ENCODE measurements at regions not wholly inside any gene's neighbourhood (a gene's known extent, or its start where the extent isn't known, plus 50 kb on each side); places are given as distances from the start of the nearest gene placed in this dataset.
A peak's percentile ranks its signal among the peaks of the same experiment; 100 is the strongest.
"Not testable (repeated sequence)": the region's sequence is repeated elsewhere in the genome, so short reads cannot be mapped to it uniquely, and the experiment has no call there.

DNA sequence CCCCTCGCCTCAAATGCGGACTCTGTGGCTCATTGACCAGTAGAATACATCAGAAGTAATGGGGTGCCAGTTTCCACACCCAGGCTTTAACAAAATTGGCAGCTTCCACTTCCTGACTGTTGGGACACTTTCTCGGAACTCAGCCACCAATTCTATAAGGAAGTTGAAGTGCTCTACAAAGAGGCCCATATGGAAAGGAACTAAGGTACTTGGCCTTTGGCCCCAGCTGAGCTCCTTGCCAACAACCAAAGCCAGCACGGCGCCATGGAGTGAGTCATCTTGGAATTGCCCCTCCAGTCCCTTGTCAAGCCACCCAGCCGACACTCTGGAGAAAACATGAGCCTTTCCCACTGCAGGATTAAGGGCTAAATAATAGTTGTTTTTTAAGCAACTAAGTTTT lies 262.2 kb upstream of the INTU start:
- no peak for DNase-seq

DNA sequence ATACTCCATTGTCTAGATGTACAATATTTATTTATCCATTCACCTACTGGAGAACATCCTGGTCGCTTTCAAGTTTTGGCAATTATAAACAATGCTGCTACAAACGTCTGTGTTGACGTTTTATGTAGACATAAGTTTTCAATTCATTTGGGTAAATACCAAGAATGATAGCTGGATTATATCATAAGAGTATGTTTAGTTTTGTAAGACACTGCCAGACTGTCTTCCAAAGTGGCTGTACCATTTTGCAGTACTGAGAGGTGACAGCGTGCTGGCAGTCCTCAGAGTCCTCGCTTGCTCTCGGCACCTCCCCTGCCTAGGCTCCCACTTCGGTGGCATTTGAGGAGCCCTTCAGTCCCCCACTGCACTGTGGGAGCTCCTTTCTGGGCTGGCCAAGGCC lies 253.3 kb upstream of the INTU start:
- no peak for DNase-seq

DNA sequence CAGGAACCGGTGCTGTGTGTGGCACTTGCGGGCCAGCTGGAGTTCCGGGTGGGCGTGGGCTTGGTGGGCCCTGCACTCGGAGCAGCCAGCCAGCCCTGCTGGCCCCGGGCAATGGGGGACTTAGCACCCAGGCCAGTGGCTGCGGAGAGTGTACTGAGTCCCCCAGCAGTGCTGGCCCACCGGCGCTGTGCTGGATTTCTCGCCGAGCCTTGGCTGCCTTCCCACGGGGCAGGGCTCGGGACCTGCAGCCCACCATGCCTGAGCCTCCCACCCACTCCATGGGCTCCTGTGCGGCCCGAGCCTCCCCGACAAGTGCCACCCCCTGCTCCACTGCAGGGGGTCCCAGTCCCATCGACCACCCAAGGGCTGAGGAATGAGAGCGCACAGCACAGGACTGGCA lies 252.8 kb upstream of the INTU start:
- DNase-seq: not testable (repeated sequence)

DNA sequence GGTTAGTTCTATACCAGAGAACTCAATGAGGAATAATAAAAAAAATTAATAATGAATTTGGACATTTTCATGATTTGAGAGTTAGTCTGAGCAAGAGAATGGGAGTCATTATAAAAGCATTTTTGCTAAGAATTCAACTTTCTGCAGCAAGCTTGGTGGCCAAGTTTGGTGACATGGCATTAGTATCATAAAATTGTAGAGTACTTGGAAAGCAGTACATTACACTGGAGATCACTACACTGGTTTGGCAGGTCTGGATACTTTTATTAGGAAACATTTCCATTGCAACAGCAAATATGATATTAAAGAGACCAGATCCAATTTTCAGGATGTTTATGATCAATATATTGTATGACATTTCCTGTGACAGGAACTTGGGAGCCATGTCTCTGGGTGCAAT lies 249.1 kb upstream of the INTU start:
- DNase-seq: no peak

DNA sequence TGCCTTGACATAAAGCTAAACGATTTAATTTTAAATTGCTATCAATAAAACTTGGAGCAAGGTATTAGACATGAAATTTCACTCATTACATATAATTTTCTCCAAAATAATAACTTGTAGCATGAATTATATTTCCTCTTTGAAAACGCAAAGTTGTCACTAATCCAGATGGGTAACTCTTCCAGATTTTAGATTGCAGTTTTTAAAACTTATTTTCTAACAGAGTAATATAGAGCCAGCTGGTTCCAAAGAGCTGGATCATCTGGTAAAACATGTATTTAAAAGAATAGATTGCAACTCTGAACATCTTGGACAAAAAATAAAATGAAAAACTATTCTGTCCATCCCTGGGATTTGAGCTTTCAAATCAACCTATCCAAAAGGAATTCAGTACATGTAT lies 238.2 kb upstream of the INTU start:
- no peak for DNase-seq

DNA sequence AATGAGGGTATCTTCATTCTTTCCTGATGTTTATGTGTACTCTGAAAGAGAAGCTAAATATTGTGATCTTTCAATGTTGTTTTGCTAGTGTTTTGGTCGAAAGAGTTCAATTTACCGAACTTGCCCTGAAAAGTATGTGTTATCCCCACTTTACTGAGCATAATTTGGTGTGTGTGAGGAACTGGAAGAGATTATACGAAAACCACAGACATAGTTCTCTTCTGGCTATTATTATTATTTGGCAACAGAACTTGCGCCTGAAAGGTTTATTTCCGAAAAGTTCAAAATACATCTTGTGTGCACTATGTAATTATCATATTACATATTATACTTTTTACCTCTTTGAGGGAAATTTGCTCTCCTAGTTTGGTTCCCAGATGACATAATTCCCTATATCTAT lies 232.5 kb upstream of the INTU start:
- no peak for DNase-seq

DNA sequence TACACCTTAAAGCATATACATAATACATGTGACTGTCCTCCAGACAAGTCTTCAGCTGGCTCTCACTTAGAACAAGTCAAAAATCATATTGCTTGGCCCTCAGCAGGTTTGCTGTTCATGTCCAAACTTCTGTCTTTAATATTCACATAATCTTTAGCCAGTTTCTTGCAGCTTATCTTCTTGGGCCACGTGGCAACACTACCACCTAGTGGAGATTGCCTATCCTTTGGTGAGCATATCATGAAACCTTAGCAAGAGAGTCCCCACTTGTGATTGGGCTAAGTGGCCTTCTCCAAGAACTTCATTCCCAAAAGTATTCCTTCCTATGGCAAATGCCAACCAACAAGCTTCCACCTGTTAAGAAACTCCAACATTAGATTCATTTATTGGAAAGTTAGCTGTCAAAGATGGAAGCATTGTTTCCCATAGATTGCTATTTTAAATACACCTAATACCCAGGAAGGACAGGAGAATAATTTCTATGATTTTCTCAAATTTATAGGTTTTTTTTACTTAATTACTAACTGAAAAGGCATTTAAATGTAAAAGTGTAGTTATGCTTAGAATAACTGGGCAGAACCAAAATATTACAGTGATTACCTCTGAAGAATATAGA lies 231.9 kb upstream of the INTU start:
- DNase-seq: peak in 1 of 5 experiments; percentile 49

DNA sequence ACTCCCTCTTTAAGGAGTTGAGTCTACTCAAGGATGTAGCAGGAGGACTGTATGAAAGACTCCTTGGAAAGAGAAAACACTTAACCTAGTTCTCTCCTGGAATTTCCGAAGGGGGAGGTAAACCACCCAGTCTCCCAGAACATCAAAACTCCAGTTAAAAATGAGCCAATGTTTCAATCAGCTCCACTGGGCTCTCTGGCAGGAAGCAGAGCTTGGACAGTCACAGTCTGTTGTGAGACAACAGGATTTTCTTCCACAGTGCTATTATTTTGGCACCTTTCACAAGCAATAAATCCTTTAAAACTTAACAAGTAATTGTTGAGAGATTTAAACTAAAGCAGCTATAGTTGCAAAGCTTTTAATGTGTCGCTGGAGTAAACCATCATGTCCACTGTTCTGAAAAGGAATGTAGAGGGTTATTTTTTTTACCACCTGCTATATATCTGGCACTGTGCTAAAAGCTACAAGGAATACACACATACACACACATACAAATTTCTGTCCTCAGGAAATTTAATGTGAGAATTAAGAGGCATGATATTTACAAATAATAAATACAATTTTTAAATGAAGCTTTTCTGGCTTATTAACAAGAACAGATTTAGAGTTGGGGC lies 229.2 kb upstream of the INTU start:
- no peak for DNase-seq

DNA sequence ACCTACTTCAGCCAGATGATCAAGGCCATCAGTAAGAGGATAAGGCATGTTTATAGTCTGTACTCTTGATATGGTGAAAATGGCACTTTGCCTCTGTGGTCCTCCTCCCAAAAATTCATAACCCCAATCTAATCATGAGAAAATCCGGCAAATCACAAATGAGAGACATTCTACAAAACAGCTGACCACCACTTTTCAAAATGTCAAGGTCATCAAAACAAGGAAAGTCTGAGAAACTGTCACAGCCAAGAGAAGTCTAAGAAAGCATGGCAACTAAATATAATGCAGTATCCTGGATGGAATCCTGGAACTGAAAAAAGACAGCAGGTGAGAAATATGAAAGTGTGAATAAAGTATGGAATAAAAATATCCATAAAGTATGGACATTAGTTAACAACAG lies 226.6 kb upstream of the INTU start:
- DNase-seq: no peak

DNA sequence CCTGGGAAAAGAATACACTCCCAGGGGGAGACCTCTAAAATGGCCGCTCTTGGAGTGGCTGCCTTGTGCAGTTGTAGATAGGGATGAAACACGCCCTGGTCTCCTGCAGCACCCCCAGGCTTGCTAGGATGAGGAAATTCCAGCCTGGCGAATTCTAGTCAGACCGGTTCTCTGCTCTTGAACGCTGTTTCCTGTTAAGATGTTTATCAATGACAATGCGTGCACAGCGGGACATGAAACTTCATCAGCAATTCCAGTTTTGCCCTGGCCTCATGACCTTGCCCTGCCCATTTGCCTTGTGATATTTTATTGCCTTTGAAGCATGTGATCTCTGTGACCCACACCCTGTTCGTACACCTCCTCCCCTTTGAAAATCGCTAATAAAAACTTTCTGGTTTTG lies 225.2 kb upstream of the INTU start:
- DNase-seq: not testable (repeated sequence)

DNA sequence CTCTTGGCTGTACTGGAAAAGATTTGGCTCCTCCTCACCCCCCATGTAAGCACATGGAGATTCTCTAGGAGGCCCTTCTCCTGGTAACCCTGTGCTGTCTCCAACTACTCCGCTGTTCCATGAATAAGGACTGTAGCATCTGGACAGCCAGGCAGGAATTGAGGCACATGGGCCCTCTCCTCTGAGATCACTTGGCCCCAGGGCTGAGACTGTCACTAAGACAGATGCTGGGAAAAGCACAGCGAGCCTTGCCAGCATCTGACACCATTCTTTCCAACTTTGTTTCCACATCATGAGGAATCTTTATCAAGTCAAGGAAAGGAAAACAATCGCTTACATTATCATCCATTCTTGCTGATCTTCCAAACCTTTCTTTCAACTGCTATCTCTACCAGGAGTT lies 222.6 kb upstream of the INTU start:
- DNase-seq: no peak

DNA sequence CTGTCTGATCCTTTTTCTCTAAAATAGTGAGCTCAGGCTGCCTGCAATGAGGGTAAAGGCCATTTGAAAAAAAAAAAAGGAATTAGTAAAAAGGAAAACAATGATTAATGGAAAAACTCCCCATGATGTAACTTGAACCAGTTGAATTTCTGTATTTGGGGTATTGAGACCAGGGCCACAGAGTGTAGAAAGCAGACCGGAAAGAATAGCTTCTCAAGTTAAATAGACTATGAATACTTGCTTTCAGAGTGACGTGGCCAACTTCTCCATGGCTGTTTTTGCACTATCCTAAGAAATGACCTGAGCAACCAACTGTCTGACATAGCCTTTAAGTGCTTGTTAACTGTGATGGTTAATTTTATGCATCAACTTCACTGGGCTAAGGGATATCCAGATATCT lies 222.1 kb upstream of the INTU start:
- DNase-seq: no peak

DNA sequence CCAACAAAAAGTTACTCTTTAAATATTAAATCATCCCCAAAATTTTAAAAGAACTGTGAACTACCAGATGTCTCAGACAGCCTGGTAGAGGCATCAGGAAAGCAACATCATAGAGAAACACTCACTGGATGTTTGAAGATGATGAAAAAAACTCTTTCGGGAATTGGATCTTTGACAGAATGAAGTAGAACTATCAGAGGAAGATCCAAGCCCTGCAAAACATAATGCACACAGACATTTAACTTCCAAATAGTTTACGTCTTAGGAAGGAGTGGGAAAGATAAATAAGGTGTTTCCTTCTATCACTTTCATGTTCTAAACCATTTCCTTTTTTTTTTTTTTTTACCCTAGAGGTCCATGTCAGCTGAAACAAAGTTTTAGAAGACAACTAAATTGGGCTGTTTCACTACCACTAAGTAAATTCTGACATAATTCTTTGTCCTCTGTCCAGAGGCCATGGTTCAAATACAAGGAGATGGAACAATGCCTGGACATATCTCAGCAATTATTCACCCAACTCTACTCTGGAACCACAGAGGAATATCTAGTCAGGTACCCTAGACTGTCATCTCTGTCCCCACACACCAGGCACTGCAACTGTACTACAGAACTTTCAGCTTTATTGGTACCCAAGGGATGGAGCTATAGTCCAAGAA lies 217.7 kb upstream of the INTU start:
- DNase-seq: no peak

DNA sequence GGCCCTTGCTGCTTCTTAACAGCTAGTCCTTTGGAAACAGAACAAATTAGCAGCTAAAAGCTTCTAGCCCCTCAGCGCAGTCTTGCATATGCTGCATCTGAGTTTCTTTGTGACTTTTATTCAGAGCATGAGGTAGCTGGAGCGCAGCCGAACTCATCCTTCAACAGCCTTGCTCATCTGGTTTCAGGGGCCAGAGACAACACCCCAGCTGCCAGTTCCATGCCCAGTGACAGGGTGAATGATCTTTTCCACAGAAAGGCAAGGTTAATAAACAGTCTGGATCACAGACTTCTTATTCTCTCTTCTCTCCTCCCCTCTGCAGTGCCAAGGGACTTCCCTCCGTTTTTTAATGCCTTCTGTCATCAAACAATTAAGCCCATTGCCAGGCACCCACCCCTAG lies 216.6 kb upstream of the INTU start:
- no peak for DNase-seq

DNA sequence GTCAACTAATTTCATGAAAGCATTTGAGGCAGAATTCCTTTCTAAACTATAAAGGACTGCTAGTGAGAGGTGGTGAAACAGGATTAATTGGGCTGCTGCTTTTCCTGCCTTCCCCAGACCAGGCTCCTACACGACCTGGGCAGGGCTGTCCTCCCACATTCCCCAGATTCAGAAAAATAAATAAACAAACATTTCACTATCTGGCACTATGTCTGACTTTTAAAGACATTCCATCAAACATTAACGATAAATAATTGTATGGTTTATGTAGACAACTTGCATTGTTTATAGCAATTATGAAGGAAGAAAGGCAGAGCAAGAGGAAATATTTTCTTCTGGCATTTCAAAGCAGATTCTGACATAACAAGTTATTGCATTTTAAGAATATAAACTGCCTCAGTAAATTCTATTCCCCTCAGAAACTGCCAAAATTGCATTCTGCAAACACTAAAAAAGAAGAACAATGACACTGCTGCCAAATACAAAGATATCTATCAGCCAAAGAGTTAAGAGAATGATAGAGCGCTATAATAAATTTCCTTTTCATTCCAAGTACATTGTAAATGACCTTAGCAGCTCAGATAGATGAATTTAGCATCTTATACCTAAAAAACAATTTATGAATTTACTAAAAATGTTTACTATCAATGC lies 214.7 kb upstream of the INTU start:
- no peak for DNase-seq

DNA sequence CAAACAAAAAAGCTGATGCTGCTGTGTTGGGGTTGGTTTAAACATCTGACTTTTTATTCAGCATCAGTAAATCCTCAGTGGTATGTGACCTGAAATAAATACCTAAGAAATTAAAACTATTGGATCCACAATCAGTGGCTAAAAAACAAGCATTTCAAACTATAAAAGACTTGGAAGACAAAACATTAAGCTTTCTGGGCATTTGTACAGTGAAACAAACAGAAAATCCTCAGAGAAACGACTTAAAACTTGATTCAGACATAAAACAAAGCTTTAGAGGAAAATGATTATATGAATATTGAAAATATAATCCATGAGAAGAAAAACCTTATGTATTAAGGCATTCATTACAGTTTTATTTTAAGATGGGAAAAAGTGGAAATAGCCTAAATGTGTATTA lies 213.3 kb upstream of the INTU start:
- no peak for DNase-seq

DNA sequence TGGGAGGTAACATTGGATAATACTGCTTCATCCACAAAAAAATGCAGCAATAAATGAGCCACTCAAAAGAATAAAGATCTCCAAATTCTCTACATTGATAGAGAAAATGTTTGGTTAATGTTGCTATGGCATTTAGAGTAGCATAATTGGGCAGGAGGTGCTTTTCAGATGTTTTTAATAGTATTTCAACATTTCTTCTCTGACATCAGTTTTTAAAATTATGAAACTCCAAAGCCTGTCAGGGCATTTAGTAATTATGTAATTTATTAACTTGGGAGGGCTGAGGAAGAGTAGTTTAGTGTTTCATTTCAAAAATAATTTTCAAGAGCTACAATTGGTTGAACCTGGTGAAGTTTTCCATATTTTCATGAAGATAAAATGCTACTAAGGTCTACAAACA lies 211.3 kb upstream of the INTU start:
- DNase-seq: no peak

DNA sequence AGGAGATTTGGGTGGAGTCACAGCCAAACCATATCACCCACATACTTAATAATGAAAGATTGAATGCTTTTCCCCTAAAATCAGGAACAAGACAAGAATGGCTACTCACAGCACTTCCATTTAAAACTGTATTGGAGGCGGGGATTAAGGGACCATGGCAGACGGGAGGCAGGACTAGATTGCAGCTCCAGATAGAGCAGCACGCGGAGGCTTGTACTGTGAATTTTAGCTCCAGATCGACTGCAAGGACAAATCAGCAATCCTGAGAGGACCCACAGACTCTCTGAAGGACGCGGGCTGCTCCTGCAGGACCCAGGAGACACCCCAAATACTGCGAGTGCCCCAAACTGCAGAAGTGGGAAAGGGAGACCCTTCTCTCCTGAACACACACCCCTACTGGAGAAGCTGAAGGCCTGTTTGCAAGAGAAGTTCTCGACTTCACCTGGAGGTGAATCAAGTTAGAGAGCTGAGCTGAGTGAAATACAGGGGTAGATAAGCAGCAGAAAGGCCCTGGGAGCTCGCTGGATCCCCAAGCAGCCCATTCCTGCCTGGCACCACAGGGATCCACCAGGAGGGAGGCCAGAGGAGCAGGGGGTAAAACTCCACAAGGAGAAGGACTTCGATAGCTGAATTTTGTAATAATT lies 207.4 kb upstream of the INTU start:
- DNase-seq: no peak

DNA sequence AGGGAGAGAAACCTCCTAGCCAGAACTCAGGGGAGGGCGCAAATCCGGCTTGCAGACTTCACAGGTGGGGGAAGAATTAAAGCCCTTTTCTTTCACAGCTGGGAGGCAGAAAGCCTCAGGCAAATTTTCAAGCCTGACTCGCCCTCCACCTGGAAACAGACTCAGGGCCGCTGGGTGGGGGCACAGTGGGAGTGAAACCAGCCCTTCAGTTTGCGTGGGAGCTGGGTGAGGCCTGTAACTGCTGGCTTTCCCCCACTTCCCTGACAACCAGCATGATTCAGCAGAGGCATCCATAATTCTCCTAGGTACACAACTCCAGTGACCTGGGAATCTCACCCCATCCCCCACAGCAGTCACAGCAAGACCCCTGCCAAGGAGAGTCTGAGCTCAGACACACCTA lies 206.9 kb upstream of the INTU start:
- DNase-seq: no peak

DNA sequence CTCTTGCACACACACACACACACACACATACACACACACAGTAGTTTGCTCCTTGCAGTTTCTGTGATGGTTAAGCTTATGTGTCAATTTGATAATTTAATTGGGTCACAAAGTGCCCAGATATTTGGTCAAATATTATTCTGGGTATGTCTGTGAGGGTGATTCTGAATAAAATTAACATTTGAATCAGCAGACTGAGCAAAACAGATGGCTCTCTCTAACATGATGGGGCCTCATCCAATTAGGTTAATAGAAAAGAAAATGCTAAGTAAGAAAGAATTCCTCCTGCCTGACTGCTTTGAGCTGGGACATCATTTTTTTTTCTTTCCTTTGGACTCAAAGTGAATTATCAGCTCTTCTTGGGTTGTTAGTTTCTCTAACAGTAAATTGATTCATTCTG lies 191.2 kb upstream of the INTU start:
- DNase-seq: no peak

DNA sequence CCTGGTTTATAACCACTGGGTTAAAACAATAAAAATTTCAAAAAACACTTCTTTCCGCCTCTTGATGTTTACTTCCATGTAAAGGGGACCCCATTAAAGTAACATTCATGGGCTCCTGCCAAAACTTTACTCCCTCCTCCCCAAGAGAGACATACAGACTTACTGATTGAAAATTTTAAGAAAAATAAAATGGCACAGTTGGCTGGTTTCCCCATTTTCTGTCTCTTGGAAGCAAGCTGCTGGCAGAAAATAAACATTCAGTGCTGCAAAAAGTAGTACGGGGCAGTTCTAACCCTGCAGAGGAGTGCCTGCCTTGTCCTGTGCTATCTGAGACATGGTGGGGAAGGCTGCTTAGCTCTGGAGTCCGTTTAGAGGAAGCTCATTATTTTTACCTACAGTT lies 187.3 kb upstream of the INTU start:
- no peak for DNase-seq

DNA sequence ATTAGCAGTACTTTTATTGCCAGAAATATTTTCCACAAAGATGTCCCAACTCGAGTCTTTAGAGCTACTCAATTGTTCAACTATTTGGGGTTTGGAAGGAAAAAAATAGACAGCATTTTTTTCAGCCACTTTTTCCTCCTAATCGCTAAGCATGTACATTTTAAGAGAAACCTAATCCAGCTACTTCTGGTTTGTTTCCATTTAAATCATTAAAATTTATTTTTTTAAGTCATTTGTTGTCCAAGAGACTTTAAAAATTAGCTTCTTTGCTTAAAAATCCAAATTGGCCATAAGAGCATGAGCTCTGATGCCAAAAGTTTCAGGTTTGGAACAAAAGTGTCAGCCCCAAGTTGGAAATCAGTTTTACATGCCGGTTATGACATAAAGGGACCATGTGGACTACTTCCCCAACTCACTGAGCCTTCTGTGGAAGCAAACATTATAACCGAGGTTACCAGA lies 186.3 kb upstream of the INTU start:
- DNase-seq: no peak

DNA sequence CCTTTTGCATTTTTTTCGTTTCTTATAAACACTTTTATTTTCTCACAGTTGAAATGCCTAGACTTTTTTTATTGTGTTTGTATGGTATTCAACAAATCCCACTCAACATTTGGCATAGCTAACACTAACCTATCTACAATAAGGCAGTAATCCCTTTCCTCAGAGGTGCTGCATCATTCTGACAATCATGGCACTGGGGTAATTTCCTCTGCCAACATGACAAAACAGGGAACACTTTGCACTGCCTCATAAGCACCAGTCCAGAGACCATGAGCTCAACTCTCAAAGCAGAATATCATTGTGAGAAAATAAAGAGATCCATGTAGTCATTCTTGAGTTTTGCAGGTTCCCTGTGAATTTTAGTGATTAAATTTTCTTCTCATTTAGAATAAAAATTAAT lies 183.8 kb upstream of the INTU start:
- DNase-seq: no peak

DNA sequence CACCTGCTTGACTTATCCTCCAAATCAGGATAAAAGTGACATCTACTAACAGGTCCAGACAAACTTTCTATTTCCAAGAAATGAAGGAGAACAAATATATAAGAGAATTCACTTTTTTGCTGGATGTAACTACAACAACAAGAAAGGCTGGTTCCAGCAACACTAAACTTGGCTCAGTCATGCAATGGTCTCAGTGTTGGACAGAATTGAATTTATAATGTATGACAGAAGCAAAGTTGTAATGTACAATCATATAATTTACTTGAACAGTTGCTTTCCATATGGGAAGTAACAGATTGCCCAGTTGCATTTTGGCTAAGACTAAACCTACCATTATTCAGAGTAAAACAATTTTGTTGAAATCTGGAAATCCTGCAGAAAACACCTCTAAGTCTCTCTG lies 183.3 kb upstream of the INTU start:
- DNase-seq: no peak

Measured in T-helper 2 cell (primary cell).